Mucosa of descending colon (tissue), 3 donors: ENCODE measurements at regions not wholly inside any gene's neighbourhood (a gene's known extent, or its start where the extent isn't known, plus 50 kb on each side); places are given as distances from the start of the nearest gene placed in this dataset.
"Not testable (repeated sequence)": the region's sequence is repeated elsewhere in the genome, so short reads cannot be mapped to it uniquely, and the experiment has no call there.

ENCODE experiments used
- ATAC-seq: fragments of 200-7000 bp; cut with Tn5 transposase; one replicate; pipeline ENCODE4 v1.9.1; 2020; ENCODE audit warnings: mild to moderate bottlenecking, moderate library complexity
- DNase-seq, 3 donors: peaks; one replicate each; pipeline ENCODE4 v3.0.0-alpha.2; 2020
- H3K36me3 ChIP-seq: fragments of 200-600 bp; one replicate; pipeline ENCODE4 v1.8.0; 2021; ENCODE audit warnings: low read depth, mild to moderate bottlenecking
- H3K4me1 ChIP-seq: fragments of 200-600 bp; one replicate; pipeline ENCODE4 v1.8.0; 2021; ENCODE audit warnings: low read depth, mild to moderate bottlenecking
- H3K4me3 ChIP-seq: fragments of 200-600 bp; one replicate; pipeline ENCODE4 v1.8.0; 2021; ENCODE audit warnings: mild to moderate bottlenecking
- H3K9me3 ChIP-seq: fragments of 200-600 bp; one replicate; pipeline ENCODE4 v1.8.0; 2021; ENCODE audit warnings: mild to moderate bottlenecking
- intact Hi-C, 2 donors: fragments of 100-400 bp; cut with DNase I in 1 of 2; cut with micrococcal nuclease in 1 of 2; formaldehyde crosslinking; loops; one replicate each; pipeline versions ENCODE4 v1.11.0 to v1.11.1; 2022; cut with DNase I, micrococcal nuclease
- TF ChIP-seq, protein P1 (sequence below): fragments of 200-600 bp; IDR thresholded peaks from one replicate; pipeline ENCODE4 v1.8.0; 2022; ENCODE audit warnings: antibody characterized with exemption, mild to moderate bottlenecking
- donor health status: DM: no; HTN: no; CAD: no; lungs with moderate emphysema.
- donor health status: DM: no; HTN: no; CAD: no.
- donor health status: DM: no; HTN: yes; CAD: no.

DNA sequence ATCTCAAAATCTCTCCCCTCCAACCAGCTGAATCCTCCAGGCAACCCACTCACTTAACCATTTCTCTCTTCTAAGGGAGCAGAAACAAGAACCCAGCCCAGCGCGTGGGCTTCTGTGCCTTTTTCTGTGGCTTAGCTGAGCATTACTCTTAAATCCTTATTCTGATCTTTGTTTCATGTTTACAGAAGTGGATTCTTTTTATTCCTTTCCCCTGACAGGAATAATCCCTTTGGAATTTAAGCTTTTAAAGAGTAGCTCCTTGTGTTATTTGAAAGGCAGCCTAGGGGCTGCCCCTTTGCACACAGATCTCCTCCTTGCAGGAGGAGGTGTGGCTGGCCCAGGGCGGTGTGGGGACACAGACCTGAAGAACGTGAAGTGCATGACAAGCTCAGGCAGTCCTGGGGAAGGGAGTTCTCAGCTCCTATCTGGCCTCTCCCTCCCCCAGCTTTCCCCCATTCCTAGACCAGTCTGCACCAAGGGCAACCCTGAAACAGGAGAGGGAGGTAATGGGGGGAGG is 77.1 kb upstream of the UBE2E1 start:
- DNase-seq (no peak), ATAC-seq (no peak)
- H3K4me1 ChIP-seq: no peaks in the 10 kb centered on the region
- no peaks in the 10 kb centered on the region for H3K9me3 ChIP-seq
- TF ChIP-seq, protein P1, sequence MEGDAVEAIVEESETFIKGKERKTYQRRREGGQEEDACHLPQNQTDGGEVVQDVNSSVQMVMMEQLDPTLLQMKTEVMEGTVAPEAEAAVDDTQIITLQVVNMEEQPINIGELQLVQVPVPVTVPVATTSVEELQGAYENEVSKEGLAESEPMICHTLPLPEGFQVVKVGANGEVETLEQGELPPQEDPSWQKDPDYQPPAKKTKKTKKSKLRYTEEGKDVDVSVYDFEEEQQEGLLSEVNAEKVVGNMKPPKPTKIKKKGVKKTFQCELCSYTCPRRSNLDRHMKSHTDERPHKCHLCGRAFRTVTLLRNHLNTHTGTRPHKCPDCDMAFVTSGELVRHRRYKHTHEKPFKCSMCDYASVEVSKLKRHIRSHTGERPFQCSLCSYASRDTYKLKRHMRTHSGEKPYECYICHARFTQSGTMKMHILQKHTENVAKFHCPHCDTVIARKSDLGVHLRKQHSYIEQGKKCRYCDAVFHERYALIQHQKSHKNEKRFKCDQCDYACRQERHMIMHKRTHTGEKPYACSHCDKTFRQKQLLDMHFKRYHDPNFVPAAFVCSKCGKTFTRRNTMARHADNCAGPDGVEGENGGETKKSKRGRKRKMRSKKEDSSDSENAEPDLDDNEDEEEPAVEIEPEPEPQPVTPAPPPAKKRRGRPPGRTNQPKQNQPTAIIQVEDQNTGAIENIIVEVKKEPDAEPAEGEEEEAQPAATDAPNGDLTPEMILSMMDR: no peak
- intact Hi-C loops: no loop called here
- no peak overlapping the region for H3K4me3 ChIP-seq
- H3K36me3 ChIP-seq: no peaks in the 10 kb centered on the region

DNA sequence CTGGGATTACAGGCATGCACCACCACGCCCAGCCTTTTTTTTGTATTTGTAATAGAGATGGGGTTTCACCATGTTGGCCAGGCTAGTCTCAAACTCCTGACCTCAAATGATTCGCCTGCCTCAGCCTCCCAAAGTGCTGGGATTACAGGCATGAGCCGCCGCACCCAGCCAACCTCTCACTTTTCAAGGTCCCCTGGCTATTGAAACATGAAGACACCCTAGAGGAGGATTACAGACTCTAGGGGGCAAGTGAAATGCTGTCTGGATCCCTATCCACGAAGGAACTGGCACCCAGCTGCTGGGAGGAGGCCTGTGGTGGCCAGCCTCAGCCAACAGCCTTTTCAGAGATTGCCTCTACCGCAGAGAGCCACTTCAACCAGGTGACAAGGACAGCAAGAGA is 76.4 kb upstream of the UBE2E1 start:
- H3K4me1 ChIP-seq, H3K9me3 ChIP-seq, DNase-seq, H3K4me3 ChIP-seq, H3K36me3 ChIP-seq, intact Hi-C loops, ATAC-seq: not testable (repeated sequence)

DNA sequence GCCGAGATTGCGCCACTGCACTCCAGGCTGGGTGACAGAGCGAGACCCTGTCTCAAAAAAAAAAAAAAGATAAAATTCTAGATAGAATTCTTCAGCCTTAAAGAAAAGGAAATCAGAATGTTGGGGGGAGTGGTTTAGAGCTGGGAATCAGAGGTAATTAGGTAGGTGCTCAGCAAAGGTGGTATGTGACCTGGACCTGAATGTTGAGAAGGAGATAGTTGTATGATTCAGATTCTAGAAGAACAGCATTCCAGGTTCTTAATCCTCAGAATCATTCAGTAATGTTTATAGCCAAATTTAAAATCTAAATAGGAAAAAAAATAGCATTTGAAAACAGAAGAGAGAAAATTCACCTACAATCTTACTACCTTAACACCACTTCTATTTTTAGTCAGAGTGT is 71.3 kb upstream of the UBE2E1 start:
- H3K9me3 ChIP-seq: no peaks in the 10 kb centered on the region
- DNase-seq (no peak), ATAC-seq (no peak)

DNA sequence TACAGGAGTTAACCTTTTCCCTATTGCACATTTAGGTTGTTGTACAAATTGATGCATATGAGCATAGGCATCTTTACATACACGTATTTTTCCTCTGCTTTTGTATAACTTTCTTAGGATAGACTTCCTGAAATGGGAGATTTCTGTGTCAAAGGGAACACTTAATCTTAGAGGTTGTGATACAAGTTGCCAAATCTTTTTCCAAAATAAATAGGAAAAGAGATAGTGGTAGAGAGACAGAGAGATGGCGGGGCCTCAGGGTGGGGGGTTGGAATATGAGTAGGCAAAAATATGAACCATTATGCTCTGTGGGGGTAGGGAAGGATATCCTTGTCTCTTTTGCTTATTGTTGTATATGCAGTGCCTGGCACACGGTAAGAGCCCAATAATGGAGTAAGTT is 70.7 kb upstream of the UBE2E1 start:
- Histone ChIP-seq H3K4me3 (no peak overlapping the region), H3K9me3 (no peaks in the 10 kb centered on the region), H3K36me3 (no peaks in the 10 kb centered on the region), H3K4me1 (no peaks in the 10 kb centered on the region)
- TF ChIP-seq, protein P1: no peak
- no peak for DNase-seq
- intact Hi-C loops: no loop called here
- ATAC-seq: no peak

More for the DNA sequence above, 71.3 kb upstream of the UBE2E1 start:
- intact Hi-C loops: no loop called here
- no peak overlapping the region for H3K4me3 ChIP-seq
- H3K4me1 ChIP-seq: no peaks in the 10 kb centered on the region
- H3K36me3 ChIP-seq: no peaks in the 10 kb centered on the region
- TF ChIP-seq, protein P1: no peak

DNA sequence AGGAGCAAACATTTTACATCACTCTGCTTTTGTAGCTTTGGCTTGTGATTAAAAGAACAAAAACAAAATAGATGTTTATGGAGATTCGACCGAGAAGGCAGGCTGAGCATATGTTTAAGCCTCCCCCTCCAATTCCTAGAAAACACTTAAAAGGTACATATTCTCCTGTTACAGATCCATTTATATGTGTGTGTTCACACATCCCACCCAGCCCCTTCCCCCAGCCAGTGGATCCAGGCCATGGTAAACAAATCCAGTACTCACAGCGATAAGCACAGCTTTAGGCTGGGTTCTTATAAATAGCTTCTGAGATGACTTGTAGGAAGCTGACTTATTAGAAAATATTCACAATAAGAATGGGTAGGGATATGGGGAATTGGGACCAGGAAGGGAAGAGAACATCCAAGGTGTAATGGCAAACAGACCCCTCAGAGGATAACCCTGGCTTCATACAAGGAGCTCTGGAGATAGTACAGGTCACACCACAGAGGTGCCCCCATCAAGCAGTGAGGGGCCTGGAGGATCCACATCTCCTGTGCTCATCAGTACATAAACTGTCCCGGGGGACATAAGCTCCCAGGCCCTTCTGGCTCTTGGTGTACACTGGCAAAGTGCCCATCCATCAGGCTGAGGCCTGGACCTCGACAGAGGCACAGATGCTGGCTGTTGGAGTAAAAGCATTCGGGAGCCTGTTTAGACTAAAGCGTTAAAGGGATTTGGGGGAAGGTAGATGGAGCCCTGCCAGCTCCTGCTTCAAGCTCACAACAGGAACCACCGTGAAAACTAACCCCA is 70.0 kb upstream of the UBE2E1 start:
- intact Hi-C loops: no loop called here
- DNase-seq (no peak), ATAC-seq (no peak)

DNA sequence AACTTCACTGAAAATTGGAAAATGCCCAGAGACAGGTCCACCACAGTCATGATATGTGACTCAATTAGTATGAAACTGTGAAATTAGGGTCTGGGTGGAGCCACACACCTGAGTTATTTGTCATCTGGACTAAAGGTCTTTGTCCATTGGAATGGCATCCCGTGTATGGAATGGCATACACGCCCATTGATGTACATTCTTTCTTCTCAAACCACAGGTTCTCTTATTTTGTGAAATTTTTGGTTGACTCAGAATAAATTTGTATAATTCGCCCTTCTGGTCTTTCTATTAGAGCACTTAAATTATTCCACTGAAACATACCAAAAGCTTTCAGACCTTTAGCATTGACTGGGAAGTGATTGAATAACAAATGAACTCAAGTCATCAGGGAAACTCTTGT is 66.8 kb upstream of the UBE2E1 start:
- H3K36me3 ChIP-seq: no peaks in the 10 kb centered on the region
- DNase-seq (no peak), ATAC-seq (no peak)
- no peaks in the 10 kb centered on the region for H3K9me3 ChIP-seq
- TF ChIP-seq, protein P1: no peak
- intact Hi-C loops: no loop called here
- H3K4me1 ChIP-seq: no peaks in the 10 kb centered on the region
- no peak overlapping the region for H3K4me3 ChIP-seq

More for the DNA sequence above, 70.0 kb upstream of the UBE2E1 start:
- H3K4me1 ChIP-seq: no peaks in the 10 kb centered on the region
- TF ChIP-seq, protein P1: no peak
- H3K9me3 ChIP-seq: no peaks in the 10 kb centered on the region
- H3K36me3 ChIP-seq: no peaks in the 10 kb centered on the region
- no peak overlapping the region for H3K4me3 ChIP-seq
